Cardiac septum (tissue), 1 donor: ENCODE measurements at regions not wholly inside any gene's neighbourhood (a gene's known extent, or its start where the extent isn't known, plus 50 kb on each side); places are given as distances from the start of the nearest gene placed in this dataset.

Source experiments
- DNase-seq: peaks from one replicate; pipeline ENCODE4 v3.0.0-alpha.2; 2020; ENCODE audit warnings: low spot score
- intact Hi-C: fragments of 100-400 bp; cut with DNase I; formaldehyde crosslinking; loops from one replicate; pipeline ENCODE4 v1.14.0; 2022
- donor health status: DM: no; HTN: no; CAD: no.

DNA sequence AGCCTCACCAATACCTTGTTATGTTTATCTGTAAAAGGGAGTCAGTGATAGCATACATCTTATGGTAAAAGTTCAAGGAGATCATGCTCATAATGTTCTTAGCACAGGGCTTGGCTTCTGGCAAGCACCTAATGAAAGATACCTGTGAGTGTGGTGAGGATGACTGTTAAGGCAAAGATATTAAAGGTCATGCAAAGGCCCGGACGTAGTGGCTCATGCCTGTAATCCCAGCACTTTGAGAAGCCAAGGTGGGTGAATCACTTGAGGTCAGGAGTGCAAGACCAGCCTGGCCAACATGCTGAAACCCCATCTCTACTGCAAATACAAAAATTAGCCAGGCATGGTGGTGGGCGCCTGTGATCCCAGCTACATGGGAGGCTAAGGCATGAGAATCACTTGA lies 425.9 kb upstream of the TBX3 start:
- DNase-seq = no peak
- intact Hi-C loops = no loop called here

DNA sequence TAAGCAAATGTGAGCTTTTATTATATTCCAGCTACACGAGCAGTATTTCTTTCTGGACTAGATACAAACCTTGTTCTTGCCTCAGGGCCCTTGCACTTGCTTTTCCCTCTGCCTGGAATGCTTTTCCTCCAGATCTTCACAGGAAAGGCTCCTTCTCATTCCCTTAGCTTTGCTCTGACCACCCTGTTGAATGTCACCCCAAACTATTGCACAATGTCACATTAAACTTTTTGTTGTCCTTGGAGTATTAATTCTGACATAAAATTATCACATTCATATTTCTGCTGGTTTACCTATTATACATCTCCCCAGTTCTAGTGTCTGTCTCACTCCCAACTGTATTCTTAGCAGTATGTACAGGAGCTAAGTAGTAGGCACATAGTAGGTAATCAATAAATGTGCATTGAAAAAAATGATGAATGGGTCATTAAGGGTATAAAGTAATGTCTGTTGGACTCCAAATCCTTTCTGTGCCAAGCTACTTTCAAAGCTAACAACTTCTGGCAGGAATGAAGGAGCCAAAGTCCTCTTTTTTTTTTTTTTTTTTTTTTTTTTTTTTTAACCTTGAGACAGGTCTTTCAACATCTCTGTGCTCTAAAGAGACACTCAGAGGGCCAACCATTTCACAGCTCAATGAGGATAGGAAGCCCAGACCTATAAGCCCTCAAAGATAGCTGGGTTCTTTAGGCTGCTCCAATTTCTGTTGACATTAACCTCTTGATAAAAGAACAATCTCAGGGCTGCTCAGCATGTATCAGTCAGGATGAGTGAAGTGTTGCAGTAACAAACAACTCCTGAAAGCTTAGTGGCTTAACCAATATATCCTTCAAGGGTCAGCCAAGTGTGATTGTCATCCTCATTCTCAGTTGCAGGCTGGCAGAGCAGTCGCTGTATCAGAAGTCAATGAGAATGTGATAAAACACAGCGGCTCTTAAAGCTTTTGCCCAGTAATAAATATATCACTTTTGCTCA lies 424.4 kb upstream of the TBX3 start:
- DNase-seq = no peak
- intact Hi-C loops = no loop called here

DNA sequence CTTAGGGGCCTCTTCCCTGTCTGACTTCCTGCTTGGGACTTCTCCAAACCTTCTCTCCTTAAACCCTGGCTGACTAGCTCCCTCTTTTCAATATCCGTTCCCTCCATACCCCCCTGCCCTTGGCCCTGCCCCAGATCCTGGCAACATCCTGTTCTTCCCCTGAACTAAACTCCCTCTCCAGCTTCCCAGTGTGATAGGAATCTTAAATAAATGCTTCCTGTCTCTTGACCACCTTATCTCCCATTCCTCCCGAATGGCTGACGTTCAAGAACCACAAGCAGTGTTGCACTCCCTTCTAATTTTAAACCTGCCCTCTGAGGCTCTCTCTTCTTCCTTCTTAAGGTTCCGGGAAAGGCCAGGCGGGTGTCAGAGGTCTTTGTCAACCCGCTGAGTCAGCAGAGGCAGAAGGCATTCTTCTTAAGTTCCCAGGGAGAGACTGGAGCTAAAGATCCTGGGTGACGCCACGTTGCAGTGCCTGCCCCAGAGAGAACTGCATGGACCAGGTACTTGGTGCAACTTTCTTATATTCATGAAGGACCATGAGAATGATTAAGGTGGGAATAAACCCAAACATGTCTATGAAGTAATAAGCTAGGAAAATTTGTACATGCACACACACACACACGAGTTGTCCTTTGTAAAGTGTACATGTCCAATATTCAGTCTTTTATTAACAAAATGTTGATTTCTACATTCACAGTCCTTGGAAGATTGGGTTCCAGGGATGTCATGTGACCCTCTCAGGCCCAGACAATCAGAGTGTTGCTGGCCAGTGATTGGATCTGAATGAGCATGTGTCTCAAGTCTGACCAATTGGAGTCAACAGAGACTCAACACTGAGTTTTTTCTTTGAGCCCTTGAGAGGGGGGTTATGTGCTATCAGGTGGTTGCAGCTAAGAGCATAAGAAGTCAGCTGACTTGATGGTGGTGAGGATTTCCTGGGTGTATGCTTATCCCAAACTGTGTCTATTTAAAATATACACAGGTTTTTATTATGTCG lies 420.2 kb upstream of the TBX3 start:
- intact Hi-C loops = no loop called here
- no peak for DNase-seq

DNA sequence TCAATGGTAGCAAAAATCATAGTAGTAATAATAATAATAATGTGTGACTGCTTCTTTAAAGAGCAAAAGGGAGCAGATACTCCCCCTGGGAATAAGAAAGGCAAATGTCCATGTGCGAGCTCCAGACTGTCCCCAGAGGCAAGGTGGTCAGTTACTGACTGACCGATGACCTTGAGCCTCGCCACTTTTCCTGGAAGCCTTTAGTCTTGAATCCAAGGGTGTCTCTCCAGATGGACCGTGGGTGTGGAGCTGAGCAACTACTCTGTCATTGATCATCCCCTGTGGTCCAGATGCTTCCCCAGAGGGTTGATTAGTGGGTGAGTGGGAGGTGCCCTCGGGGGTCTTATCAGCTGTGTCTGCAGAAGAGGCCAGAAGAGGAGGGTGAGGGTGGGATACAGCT lies 418.5 kb upstream of the TBX3 start:
- intact Hi-C loops = no loop called here
- DNase-seq = no peak

DNA sequence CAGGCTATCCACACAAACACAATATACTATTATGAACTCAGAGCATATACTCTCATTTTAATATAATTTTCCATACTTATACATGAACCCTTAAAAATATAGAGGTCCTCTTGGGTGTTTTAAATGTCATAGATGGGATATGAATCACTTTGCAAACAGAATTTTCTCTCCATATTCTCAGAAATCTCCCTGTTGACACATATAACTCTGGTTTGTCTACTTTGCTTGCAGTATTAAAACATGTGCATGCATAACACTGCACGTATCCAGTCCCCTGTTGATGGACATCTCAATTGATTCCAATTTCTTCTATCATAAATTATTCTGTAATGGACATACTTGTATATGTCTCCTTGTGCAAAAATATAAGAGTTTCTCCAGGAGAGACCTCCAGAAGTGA lies 417.5 kb upstream of the TBX3 start:
- no peak for DNase-seq
- intact Hi-C loops = no loop called here

DNA sequence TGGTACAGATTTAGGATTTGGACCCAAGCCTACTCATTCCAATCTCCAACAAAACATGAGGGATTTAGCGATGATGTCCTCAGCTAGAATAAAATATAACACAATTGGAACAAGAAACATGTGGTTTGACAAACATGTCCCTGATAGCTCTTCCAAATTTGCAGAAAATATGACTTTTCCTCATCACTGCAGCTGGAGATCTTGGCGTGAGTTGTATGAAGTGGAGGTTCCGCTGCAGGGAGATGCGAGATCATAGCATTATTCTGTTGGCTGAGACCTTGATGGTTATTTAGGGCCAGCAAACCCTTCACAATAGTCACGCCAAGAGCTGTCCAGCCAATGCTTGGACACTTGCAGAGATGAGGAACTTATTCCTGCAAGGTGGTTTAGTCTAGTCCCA lies 413.4 kb upstream of the TBX3 start:
- no peak for DNase-seq
- intact Hi-C loops = no loop called here

DNA sequence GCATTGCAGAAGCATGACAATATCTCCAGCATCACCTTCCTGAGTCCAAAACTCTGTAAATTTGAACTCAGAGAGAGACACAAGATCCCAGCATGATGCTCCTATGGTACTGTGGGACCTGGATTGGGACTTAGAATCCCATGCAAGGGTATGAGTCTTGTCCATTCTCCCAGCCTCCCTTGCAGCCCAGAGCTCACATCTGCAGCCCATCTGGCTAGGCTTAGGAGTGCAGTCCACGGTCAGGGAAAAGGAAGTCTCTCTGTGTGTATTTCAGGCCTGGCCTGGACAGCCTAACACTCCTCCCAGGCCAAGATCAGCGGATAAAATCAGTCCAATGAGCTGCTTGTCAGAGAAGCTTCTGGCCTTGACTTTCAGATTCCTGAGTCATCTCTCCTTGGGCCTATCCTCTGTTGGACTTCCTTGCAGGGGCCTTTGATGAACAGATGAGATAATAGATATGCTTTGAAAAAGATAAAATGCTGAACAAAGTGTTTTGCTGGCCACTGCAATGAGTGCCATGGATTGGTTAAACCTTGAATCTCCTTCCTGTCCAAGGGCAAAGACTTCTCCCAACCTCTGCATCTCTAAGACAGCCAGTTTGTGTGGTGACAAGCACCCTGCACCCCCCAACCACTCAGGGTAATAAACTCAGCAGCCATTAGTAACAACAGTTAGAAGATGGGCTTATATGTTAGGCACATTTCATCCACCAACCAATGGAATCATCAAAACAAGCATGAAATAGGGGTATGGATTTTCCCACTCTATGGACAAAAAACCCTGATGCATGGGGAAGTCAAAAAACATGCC lies 412.8 kb upstream of the TBX3 start:
- DNase-seq = no peak
- intact Hi-C loops = no loop called here

DNA sequence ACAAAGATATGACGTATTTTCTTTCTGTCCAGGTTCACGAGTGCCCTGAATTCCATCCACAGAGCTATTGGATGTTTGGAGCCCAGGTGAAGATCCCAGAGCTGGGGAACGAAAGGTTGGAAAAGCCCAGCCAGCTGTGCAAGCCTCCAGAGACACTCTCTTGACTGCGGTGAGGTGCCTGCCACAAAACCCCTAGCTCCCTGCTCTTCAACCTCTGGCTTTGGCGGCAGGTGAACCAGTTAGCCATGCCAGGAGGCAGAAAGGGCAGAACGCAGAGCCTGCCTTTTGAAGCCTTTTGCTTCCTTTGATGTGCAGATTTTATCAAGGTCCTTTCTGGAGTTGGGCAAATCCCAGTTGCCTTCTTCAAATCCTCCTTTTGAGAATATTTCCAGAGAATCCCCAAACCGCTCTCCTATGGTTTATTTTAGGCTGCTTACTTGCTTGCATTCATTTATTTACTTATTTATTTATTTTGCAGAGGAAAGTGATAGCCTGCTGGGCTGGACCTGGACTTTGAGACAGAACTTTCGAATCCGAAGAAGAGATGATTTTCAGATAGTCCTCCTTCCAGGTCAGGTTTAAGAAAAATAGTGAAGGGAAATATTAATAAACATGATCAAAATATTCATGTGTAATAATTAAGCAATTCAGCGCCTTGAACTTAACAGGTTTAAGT lies 411.2 kb upstream of the TBX3 start:
- intact Hi-C loops = no loop called here
- DNase-seq = no peak

DNA sequence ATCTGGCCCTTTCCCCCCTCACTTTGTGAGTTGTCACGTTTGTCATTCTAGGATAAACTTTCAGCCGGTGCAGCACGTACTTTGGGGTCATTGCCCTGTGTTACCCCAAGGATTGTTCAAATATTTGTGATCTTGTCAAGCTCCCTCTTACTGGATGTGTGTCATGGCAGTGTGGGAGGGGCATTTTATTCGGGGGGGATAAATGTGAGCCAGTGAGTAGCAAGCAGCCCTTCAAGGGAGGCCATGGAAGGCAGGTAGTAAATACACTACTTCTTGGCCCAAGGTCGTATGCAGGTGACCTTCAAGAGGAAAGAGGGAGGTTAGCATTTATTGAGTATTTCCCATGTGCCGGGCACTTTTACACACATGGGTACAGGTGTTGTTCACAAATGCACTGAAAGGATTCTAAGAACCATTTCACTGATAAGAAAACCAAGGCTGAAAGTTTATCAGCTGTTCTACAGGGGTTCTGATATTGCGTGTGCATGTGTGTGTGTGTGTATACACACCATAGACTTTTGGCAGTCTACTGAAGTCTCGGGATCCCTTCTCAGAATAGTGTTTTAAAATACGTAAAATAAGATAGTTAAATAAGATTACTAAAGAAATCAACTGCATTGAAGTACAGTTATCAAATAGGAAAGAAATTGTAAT lies 410.3 kb upstream of the TBX3 start:
- intact Hi-C loops = no loop called here
- DNase-seq = no peak

DNA sequence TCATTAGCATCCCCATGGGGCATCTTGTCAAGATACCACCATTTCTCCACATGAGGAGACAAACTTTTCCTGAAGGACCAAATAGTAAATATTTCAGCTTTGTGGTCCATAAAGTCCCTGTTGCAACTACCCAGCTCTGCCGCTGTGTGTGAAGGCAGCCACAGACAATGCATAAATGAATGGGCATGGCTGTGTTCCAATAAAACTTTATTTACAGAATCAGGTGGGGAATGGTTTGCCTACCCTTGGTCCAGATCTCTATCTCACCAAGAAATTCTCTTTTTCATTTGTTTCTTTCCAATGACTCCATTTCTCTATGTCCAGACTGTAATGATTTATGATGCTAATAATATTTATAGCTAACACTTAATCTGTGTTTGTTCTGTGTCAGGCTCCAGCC lies 409.3 kb upstream of the TBX3 start:
- no peak for DNase-seq
- intact Hi-C loops = no loop called here

DNA sequence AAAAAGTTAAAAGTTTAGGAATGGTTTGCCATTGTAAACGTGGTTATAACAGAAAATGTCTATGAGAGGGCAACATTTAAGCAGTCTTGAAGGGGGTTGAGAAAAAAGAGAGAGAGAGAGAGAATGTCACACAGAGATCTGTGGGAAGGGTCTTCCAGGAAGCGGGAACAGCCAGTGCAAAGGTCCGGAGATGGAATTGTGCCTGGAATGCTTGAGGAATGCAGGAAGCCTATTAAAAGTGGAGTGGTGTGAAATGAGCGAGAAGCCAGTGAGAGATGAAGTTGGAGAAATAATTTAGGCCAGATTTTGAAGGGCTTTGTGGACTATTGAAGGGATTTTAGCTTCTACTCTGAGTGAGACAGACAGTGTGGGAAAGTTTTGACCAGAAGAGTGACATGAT lies 406.8 kb upstream of the TBX3 start:
- intact Hi-C loops = no loop called here

DNA sequence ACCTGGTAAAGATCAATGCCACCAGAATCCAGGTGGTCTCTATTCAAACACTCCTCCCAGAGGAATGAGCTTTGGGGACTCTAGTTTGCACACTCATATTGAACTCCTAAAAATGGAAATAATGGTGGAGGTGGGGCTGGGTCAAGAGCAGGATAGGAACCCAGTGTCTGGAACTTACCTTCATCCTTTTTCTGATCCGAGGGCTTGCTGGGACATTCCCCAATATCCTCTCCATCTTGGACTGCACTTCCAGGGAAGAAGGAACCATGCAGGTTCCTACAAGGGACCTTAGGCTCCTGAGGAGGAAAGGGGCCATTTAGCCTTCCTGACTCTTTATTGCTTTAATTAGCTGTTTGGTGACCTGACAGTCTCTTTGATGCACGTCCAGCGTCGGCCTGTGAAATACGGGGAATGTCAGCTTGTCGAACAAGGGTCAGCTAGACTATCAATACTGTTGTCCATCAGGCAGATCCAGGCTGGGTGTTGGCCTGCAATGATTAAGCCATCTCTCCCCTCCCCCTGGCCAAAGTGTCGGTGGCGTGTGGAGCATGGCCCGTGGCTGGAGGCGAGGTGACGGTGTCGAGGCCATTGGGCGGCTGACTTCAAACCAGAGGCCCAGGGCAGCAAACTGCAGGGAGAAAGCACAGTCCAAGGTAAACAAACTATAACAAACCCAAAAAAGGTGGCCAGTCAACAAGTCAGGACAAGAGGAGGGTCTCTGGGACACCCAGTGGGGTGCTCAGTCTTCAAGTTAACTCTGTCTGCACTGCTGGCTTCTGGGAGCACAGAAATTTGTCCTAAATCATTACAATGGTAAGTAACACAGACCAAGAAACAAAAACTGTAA lies 405.2 kb upstream of the TBX3 start:
- intact Hi-C loops = no loop called here
- no peak for DNase-seq

More for the DNA sequence above, 406.8 kb upstream of the TBX3 start:
- DNase-seq = no peak

DNA sequence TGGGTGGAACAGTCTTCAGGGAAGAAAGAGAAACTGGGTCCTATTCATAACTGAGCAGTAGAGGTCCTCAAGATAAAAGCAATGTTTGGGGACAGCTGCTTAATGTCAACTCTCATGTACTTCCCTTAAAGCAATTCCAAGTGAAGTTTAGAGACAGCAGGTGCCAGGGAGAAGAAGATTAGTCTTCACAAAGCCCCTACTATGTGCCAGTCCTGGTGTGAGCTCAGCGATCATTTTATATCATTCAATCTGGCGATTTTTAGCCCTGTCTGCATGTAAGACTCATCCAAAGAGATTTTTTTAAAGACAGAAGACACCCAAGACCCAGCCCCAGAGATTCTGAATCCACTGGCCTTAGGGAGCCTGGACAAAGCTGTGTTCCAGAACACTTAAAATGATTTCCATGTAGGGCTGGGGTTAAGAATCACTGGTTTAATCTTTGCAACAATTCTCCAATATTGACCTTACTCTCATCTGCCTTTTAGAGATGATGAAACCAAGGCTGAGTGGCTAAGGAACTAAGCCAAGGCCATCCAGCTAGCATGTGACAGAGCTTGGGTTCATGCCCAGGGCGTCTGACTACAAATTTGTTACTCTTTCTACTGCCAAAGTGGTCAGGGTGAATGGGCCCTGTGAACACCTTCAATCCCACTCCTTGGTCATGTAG lies 404.5 kb upstream of the TBX3 start:
- DNase-seq = no peak
- intact Hi-C loops = no loop called here

DNA sequence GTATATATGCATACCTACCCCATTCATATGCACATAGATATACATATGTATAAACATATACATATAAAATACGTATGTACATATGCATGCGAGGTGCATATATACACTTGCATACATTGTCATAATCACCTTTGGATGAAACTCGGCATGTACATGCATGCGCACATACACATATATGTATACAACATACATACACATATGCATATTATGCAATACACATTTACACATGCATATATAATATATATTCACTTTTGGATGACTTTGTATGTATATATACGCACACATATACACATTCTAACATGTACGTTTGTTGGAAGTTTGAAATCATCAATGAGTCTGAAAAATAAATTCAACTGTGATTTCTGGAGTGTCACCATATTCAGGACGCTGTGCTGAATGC lies 401.6 kb upstream of the TBX3 start:
- intact Hi-C loops = no loop called here
- no peak for DNase-seq

DNA sequence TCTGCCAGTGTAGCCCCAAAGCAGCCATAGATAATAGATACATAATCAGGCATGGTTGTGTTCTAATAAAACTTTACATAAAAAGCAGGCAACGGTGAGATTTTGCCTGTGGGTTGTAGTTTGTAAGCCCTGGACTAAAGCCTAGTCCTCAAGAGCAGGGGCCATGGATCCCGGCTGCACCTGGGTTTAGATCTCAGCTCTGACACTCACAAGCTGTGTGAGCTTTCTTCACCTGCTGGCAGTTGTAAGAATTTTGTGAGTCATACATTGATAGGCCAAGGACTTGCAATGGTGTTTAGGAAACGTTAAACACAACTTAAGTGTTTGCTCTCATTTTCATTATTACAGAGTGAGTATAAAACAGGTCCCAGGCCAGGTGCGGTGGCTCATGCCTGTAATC lies 395.8 kb upstream of the TBX3 start:
- DNase-seq = no peak
- intact Hi-C loops = no loop called here

DNA sequence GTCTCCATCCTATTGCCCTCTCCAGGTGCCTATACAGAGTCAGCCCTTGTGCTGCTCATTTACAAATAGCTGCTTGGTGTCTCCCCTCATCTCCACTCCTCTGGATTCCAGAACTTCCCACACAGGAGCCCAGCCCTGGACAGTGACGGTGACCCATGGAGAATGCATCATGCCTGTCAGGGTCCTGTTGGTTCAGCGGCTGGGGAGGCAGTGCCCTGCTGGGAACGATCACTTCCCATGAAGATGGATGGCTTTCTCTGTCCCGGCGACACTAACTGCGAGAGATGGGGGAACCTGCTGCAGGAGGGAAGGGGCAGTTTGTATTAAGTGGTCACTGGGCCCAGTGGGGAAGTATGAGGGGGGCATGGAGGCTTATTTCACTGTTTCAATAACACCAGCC lies 395.0 kb upstream of the TBX3 start:
- intact Hi-C loops = no loop called here
- DNase-seq = no peak

DNA sequence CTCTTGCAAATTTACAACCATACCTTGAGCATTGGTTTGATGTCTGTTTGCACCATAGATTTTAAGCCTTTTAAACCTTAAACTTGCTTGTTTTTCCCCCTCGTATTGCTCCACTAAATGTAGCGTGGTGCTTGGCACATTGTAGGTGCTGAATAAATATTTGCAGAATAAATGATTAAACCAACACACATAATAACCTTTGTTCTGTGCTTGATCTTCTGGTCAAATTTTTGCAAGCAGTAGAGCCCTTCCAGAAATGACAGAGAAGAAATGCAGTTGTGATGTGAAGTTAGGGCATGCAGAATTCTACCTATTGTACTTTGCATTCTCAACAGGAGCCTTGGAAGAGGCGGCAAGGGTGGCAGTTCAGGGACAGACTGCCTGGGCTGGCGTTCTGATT lies 394.4 kb upstream of the TBX3 start:
- DNase-seq = no peak
- intact Hi-C loops = no loop called here
